Psoas muscle (tissue), 7 donors: ENCODE measurements at regions not wholly inside any gene's neighbourhood (a gene's known extent, or its start where the extent isn't known, plus 50 kb on each side); places are given as distances from the start of the nearest gene placed in this dataset.

Experiments used
- ATAC-seq, 4 donors: fragments of 200-7000 bp; cut with Tn5 transposase; one replicate each; pipeline ENCODE4 v1.9.1; 2020; ENCODE audit warnings: moderate library complexity in 3 of 4, mild to moderate bottlenecking in 2 of 4
- DNase-seq, 2 donors: peaks; one replicate each; pipeline ENCODE4 v3.0.0-alpha.2; 2020
- H3K27ac ChIP-seq: fragments of 200-600 bp; one replicate; pipeline ENCODE4 v1.8.0; 2022
- H3K27me3 ChIP-seq, 3 donors: fragments of 200-600 bp in 1 of 3; one replicate each; pipeline versions ENCODE4 v1.6.1 to v1.8.0; 2013 to 2022; ENCODE audit warnings: low read length in 2 of 3, mild to moderate bottlenecking in 2 of 3, moderate library complexity in 1 of 3; ENCODE audit not compliant: insufficient read depth in 3 of 3
- H3K36me3 ChIP-seq, 2 donors: fragments of 200-600 bp in 1 of 2; one replicate each; pipeline versions ENCODE4 v1.6.1 to v1.8.0; 2013 to 2022; ENCODE audit warnings: low read depth in 1 of 2, mild to moderate bottlenecking in 1 of 2, moderate library complexity in 1 of 2; ENCODE audit not compliant: insufficient read depth in 1 of 2
- H3K4me1 ChIP-seq: fragments of 200-600 bp; one replicate; pipeline ENCODE4 v1.8.0; 2022
- H3K4me3 ChIP-seq: fragments of 200-600 bp; one replicate; pipeline ENCODE4 v1.8.0; 2022; ENCODE audit warnings: mild to moderate bottlenecking
- H3K9me3 ChIP-seq: fragments of 200-600 bp; one replicate; pipeline ENCODE4 v1.8.0; 2022
- WGBS, 3 donors: extraction: QIAGEN DNeasy Blood & Tissue Kit; methylation state at CpG; one replicate each; pipeline versions ENCODE4 v1.1.6 to v1.1.7; 2013; 5-methylcytosine and 5-hydroxymethylcytosine counted together
- intact Hi-C, 2 donors: fragments of 100-400 bp; cut with DNase I; formaldehyde crosslinking; loops; one replicate each; pipeline versions ENCODE4 v1.11.0 to v1.14.2; 2022
- TF ChIP-seq, protein P1 (sequence below): fragments of 200-600 bp; IDR thresholded peaks from one replicate; pipeline ENCODE4 v1.8.0; 2022; ENCODE audit warnings: antibody characterized with exemption
- donor health status: healthy with polysubstance abuse.
- donor health status: DM: no; HTN: no; CAD: no; lungs with moderate emphysema.
- donor health status: Bipolar disorder and iron deficiency.
- donor health status: healthy.
- donor health status: DM: yes; HTN: yes; CAD: no.
- donor health status: DM: no; HTN: no; CAD: no.
- donor health status: DM: yes; HTN: yes; CAD: no.

DNA sequence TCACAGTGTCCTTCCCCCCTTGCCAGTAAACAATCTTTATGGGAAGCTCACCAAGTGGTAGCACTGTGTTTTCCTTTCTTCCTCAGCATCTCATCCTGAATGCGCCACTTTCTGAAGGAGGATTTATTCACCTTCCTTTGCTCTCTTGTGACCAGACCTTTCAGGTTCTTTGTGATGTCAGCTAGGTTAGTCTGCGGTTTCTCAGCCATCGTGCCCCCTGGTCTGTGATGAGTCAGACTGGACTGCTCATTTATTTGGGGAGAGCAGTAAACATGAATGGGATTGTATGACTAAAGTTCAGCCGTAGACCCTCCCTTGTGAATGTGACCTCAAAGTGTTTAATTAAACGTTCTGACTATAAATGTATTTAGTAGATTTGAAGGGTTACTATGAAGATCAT is 235.1 kb upstream of the CELF2 start:
- TF ChIP-seq, protein P1, sequence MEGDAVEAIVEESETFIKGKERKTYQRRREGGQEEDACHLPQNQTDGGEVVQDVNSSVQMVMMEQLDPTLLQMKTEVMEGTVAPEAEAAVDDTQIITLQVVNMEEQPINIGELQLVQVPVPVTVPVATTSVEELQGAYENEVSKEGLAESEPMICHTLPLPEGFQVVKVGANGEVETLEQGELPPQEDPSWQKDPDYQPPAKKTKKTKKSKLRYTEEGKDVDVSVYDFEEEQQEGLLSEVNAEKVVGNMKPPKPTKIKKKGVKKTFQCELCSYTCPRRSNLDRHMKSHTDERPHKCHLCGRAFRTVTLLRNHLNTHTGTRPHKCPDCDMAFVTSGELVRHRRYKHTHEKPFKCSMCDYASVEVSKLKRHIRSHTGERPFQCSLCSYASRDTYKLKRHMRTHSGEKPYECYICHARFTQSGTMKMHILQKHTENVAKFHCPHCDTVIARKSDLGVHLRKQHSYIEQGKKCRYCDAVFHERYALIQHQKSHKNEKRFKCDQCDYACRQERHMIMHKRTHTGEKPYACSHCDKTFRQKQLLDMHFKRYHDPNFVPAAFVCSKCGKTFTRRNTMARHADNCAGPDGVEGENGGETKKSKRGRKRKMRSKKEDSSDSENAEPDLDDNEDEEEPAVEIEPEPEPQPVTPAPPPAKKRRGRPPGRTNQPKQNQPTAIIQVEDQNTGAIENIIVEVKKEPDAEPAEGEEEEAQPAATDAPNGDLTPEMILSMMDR, result no peak
- DNase-seq (no peak), ATAC-seq (no peak)
- whole genome bisulfite sequencing, 3 donors, result 88 to 91% (median 91%) methylated on average over 5 of the region's 5 CpGs
- no peaks in the 10 kb centered on the region for H3K36me3 ChIP-seq
- no peaks in the 10 kb centered on the region for H3K27me3 ChIP-seq
- intact Hi-C loops, result no loop called here
- no peaks in the 10 kb centered on the region for H3K9me3 ChIP-seq
- H3K27ac ChIP-seq, result no peak overlapping the region
- H3K4me1 ChIP-seq, result no peaks in the 10 kb centered on the region
- no peak overlapping the region for H3K4me3 ChIP-seq

DNA sequence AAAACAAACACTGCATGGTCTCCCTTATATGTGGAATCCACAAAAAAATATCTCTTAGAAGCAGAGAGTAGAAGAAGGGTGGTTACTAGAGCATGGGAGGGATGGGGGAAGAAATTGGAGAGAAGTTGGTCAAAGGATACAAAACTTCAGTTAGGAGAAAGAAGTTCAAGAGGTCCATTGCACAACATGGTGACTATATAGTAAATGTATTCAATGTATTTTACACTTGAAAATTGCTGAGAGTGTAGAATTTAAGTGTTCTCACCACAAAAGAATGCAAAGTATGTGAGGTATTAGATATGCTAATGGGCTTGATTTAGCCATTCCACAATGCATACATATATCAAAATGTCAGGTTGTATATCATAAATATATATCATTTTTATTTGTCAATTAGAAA is 232.0 kb upstream of the CELF2 start:
- H3K9me3 ChIP-seq, result no peaks in the 10 kb centered on the region
- H3K27me3 ChIP-seq, result no peaks in the 10 kb centered on the region
- ATAC-seq, result no peak
- H3K4me3 ChIP-seq, result no peak overlapping the region
- no peaks in the 10 kb centered on the region for H3K36me3 ChIP-seq
- no peaks in the 10 kb centered on the region for H3K4me1 ChIP-seq
- intact Hi-C loops, result no loop called here
- DNase-seq, result no peak
- no peak overlapping the region for H3K27ac ChIP-seq
- TF ChIP-seq, protein P1, result no peak

DNA sequence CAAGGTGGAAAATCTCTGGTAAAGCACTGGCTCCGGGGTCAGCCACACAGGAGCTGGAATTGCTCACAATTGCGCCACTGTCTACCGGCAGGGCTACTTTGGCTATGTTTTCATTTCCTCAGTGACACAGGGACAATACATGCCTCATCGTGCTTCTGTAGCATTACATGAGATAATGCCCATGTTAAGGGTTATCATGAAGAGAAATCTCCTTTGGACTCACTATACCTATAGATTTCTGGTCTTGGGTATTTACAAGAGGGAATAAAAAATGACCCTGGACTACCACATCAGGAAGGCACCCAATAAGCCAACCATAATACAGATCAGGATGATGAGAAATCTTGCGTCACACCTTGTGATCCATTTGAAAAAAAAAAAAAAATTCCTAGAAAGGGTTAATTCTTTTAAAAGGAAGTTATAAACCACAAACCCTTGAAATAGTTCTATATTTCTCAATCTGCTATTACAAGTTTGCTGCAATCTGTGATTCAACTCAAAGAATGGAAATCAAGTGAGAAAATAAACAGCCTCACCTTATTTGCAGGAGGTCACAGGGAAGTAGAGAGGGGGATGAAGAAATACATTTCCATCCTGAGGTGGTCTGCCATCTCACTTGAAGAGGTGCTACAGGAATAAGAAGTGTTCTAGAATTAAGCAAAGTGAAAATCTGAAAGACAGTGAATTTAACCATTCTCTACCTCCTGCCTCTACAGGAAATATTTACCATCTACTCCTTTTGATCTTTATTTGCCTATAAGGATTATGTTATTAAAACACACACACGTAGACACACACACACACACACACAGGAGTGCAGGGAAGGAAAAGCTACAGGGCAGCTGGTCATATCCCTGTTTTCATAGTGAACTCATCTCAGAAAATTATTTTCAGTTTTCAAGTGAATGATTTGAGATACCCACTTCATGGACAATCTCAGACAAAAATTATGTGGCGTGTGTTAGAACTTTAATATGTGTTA is 231.3 kb upstream of the CELF2 start:
- ATAC-seq (no peak), DNase-seq (no peak)
- TF ChIP-seq, protein P1, result no peak
- intact Hi-C loops, result no loop called here
- Histone ChIP-seq H3K36me3 (no peaks in the 10 kb centered on the region), H3K27me3 (no peaks in the 10 kb centered on the region), H3K4me3 (no peak overlapping the region), H3K27ac (no peak overlapping the region), H3K9me3 (no peaks in the 10 kb centered on the region), H3K4me1 (no peaks in the 10 kb centered on the region)
- WGBS, 3 donors, result 79 to 84% (median 79%) methylated on average over 7 of the region's 7 CpGs

DNA sequence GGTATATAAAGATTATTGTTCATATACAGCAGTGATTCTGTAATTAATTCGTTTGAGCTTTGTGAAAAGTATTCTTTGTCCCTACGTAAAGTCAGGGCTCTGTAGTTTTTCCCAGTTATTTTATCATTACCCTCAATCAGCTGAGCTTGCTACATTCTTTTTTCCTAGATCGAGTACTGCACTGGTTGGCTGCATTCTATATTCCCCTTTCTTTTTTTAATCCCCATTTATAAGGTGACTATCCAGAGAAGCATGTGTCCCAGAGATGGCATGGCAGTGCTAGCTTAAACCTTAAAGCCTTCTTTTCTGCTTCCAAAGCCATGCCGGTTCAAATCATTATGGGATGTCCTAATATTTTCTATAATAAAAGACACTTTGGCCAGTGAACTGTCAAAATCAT is 230.1 kb upstream of the CELF2 start:
- TF ChIP-seq, protein P1, result no peak
- intact Hi-C loops, result no loop called here
- ATAC-seq, result no peak
- no peak overlapping the region for H3K4me3 ChIP-seq
- H3K9me3 ChIP-seq, result no peaks in the 10 kb centered on the region
- H3K27ac ChIP-seq, result no peak overlapping the region
- H3K4me1 ChIP-seq, result no peaks in the 10 kb centered on the region
- no peak for DNase-seq
- peaks cover 0 to under 1% (median 0%) of the 10 kb centered on the region in 3 donors for H3K27me3 ChIP-seq
- WGBS, 3 donors, result 38 to 63% (median 43%) methylated on average over 4 of the region's 4 CpGs
- no peaks in the 10 kb centered on the region for H3K36me3 ChIP-seq
